Heart left ventricle (tissue), 13 donors: ENCODE measurements at regions not wholly inside any gene's neighbourhood (a gene's known extent, or its start where the extent isn't known, plus 50 kb on each side); places are given as distances from the start of the nearest gene placed in this dataset.

Source experiments
- CTCF ChIP-seq, 12 donors: fragments of 200-600 bp; sonication (generic) in 4 of 12; IDR thresholded peaks; one replicate each; pipeline versions ENCODE4 v1.5.0 to v1.8.0; 2018 to 2022; ENCODE audit warnings: antibody characterized with exemption in 12 of 12, mild to moderate bottlenecking in 5 of 12
- POLR2A ChIP-seq, 2 donors: fragments of 450-650 bp; IDR thresholded peaks; one replicate each; pipeline ENCODE4 v1.6.1; 2017; ENCODE audit warnings: antibody characterized with exemption in 2 of 2, mild to moderate bottlenecking in 2 of 2, moderate library complexity in 2 of 2
- donor health status: ischemic (EF 13 %, LVEDD 7.1; RV severe dilation, severe dysfunction).
- donor health status: DM: no; HTN: yes; CAD: no.
- donor health status: DM: no; HTN: no; CAD: no.
- donor health status: ischemic (EF 25% LVEDD 6.9; RV normal size, moderate dysfunction).
- donor health status: ischemic (EF 25% LVEDD 5.7; RV mildly dilated, moderate dysfunction).
- donor health status: ischemic (EF 35%, LVEDD 5.7; RV mildly dilated, moderate dysfunction).
- donor health status: nonischemic (EF 11% LVEDD 7.7; RV severe dilation, severe dysfunction).
- donor health status: DM: yes; HTN: yes; CAD: no.
- donor health status: PGD.
- donor health status: ischemic (EF 29% LVEDD 5.4; RV normal size, mild dysfunction).
- donor health status: nonischemic (EF 23%, LVEDD 6.1; RV moderate dilation, normal function).

GRCh38 chr4:107388736-107389274, 331.2 kb downstream of the PAPSS1 start:
- TF ChIP-seq CTCF (IDR thresholded peaks at IDR 0.05) (no peak), POLR2A (IDR thresholded peaks at IDR 0.05) (no peak)
